ENCODE measurements at regions not wholly inside any gene's neighbourhood (a gene's known extent, or its start where the extent isn't known, plus 50 kb on each side); places are given as distances from the start of the nearest gene placed in this dataset.

DNA sequence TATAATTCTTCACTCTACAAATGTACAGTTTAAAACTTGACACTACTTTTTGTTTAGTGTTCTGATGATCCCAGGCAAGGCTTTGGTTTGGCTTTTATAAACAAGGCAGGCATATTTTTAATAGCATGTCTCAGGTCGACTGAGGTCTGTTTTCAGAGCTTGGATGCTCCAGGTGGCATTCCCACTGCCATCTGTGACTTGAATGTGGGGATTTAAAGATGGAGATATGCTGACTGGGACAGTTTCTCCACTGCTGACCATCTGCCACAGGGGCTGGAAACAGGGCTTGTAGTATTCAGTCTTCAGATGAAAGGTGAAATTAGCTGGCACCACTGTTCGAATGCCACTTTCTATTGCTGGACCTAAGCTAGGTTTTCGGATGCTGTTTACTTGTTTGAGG, 1266.2 kb upstream of the CDH18 start:
- no peak overlapping the region for H3K4me3 ChIP-seq (ENCODE audit: low read length)
- no peak for TF ChIP-seq ZNF274 (IDR thresholded peaks at IDR 0.05; ENCODE audit: low read depth, low read length)

- TF ChIP-seq ZNF274 (IDR thresholded peaks at IDR 0.05; ENCODE audit: low read depth, low read length), result no peak
These were observed 1257.0 kb upstream of the CDH18 start for GRCh38 chr5:21244982-21245381.

GRCh38 chr5:21238786-21239185, 1250.8 kb upstream of the CDH18 start:
- TF ChIP-seq ZNF274 (IDR thresholded peaks at IDR 0.05; ENCODE audit: low read depth, low read length), result no peak
- H3K4me3 ChIP-seq (ENCODE audit: low read length), result no peak overlapping the region

More at GRCh38 chr5:21244982-21245381, 1257.0 kb upstream of the CDH18 start:
- H3K4me3 ChIP-seq (ENCODE audit: low read length), result no peak overlapping the region

DNA sequence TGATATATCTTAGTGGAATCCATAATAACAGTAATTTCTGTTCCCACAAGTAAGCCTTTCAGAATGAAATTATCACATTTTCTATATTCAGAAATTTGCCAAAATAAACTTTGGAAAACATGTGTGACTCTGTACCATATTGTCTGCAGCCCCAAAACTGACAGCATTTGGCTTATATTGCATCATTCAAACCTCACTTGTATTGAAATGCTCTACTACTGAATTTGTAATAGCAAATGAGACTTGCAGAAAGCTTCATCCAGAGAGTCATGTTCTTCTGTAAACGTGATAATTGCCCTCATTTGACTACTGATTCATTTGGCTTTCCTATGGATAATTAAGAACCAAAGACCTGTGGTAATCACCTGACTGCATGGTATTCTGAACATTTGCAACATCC, 1249.5 kb upstream of the CDH18 start:
- no peak for TF ChIP-seq ZNF274 (IDR thresholded peaks at IDR 0.05; ENCODE audit: low read depth, low read length)
- no peak overlapping the region for H3K4me3 ChIP-seq (ENCODE audit: low read length)

- TF ChIP-seq ZNF274 (IDR thresholded peaks at IDR 0.05; ENCODE audit: low read depth, low read length), result no peak
- H3K4me3 ChIP-seq (ENCODE audit: low read length), result no peak overlapping the region
These were observed 1249.0 kb upstream of the CDH18 start for GRCh38 chr5:21236971-21237427.

- H3K4me3 ChIP-seq (ENCODE audit: low read length), result no peak overlapping the region
- TF ChIP-seq ZNF274 (IDR thresholded peaks at IDR 0.05; ENCODE audit: low read depth, low read length), result no peak
These were observed 1248.1 kb upstream of the CDH18 start for GRCh38 chr5:21236104-21236503.

DNA sequence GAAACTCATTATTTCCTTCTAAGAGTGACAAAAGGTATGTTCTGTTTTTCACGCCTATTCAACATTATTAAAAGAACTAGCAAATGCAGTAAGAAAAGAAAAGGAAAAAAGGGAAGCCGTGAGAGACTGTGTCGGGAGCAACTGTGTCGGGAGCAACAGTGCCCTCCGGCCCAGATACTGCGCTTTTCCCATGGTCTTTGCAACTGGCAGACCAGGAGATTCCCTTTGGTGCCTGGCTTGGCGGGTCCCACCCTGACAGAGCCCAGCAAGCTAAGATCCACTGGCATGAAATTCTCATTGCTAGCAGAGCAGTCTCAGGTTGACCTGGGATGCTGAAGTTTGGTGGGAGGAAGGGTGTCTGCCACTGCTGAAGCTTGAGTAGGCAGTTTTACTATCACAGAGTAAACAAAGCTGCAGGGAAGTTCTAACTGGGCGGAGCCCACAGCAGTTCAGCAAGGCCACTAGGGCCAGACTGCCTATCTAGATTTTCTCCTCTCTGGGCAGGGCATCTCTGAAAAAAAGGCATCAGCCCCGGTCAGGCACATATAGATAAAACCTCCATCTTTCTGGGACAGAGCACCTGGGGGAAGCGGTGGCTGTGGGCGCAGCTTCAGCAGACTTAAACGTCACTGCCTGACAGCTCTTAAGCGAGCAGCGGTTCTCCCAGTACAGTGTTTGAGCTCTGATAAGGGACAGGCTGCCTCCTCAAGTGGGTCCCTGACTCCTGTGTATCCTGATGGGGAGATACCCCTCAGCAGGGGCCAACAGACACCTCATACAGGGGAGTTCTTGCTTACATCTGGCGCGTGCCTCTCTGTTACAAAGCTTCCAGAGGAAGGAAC, 1237.4 kb upstream of the CDH18 start:
- no peak overlapping the region for H3K4me3 ChIP-seq (ENCODE audit: low read length)
- TF ChIP-seq ZNF274 (IDR thresholded peaks at IDR 0.05; ENCODE audit: low read depth, low read length), result no peak

DNA sequence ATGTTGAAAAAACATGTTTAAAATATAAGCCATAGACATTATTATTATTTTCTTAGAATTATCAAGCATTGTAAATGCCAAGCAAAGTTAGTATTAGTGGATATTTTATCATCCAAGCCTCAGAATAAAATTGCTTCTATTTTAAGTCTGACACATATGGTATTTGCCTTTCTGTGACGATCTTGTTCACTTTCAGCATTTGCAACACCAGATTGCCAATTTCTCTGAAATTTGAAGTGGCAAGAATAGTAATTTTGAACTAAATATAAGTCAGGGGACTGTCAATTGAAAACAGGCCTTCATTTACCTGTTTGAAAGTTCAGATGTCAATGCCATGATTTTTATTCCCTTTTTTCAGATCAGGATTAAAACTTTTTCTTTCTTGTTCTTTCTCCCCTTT, 1233.6 kb upstream of the CDH18 start:
- TF ChIP-seq ZNF274 (IDR thresholded peaks at IDR 0.05; ENCODE audit: low read depth, low read length), result no peak
- H3K4me3 ChIP-seq (ENCODE audit: low read length), result no peak overlapping the region

DNA sequence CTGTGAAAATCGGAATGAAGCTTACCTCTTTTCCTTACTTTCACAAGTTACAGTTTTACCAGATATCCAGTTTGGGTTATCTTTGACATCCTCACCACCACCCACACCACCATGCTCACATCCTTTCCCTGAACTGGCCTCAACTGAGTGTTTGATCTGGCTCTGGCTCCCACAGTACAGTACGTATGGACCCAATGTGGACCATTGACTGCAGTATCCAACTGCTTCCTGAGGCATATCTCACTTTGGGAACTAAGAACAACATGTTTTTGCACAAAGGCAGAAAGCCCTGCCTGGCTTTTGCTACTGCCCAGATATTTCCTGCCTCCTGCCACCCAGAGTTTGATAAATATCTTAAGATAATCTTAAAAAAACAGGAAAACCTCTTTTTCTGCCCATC, 1232.0 kb upstream of the CDH18 start:
- H3K4me3 ChIP-seq (ENCODE audit: low read length), result no peak overlapping the region
- TF ChIP-seq ZNF274 (IDR thresholded peaks at IDR 0.05; ENCODE audit: low read depth, low read length), result no peak

GRCh38 chr5:21219251-21219650, 1231.3 kb upstream of the CDH18 start:
- TF ChIP-seq ZNF274 (IDR thresholded peaks at IDR 0.05; ENCODE audit: low read depth, low read length), result no peak
- H3K4me3 ChIP-seq (ENCODE audit: low read length), result no peak overlapping the region

DNA sequence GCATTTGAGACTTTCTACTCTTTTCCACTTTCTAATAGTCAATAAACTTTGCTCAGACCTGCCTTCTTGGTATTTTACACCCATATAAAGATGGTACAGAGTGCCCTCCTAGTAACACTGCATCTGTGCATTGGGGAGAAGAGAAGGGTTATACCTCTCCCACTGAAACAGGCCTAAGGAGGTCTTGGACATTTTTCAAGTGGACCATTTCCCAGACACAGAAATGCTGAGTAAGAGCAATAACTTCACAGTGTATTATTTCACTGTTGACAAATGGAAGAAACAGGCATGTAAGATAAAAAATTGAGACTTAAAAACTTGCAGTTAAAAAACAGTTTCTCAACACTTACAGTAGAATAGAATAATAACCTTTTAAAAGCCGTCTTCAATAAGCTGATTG, 1224.0 kb upstream of the CDH18 start:
- H3K4me3 ChIP-seq (ENCODE audit: low read length), result no peak overlapping the region
- no peak for TF ChIP-seq ZNF274 (IDR thresholded peaks at IDR 0.05; ENCODE audit: low read depth, low read length)

GRCh38 chr5:21209409-21209808, 1221.4 kb upstream of the CDH18 start:
- H3K4me3 ChIP-seq (ENCODE audit: low read length), result no peak overlapping the region
- TF ChIP-seq ZNF274 (IDR thresholded peaks at IDR 0.05; ENCODE audit: low read depth, low read length), result no peak

- TF ChIP-seq ZNF274 (IDR thresholded peaks at IDR 0.05; ENCODE audit: low read depth, low read length), result no peak
- no peak overlapping the region for H3K4me3 ChIP-seq (ENCODE audit: low read length)
These were observed 1211.1 kb upstream of the CDH18 start for GRCh38 chr5:21199087-21199486.

DNA sequence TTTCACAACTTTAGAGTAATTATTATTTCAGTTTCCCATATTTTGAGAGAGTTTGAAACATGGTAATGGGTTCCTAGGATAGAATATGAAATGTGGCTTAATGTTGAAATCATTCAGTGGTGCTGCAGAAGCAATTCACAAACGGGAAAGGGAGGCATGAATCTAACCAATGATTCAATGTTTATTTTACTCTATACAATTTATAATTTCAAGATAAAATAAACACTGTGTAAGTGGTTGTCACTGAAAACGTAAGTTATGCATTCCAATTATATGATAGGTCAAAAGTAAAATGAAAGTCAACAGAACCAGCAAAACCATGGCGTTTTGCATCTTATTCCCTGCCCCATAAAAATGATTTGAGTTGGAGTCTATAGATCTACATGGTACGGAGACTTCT, 1207.1 kb upstream of the CDH18 start:
- no peak for TF ChIP-seq ZNF274 (IDR thresholded peaks at IDR 0.05; ENCODE audit: low read depth, low read length)
- no peak overlapping the region for H3K4me3 ChIP-seq (ENCODE audit: low read length)

GRCh38 chr5:21185536-21185935, 1197.5 kb upstream of the CDH18 start:
- no peak for TF ChIP-seq ZNF274 (IDR thresholded peaks at IDR 0.05; ENCODE audit: low read depth, low read length)
- no peak overlapping the region for H3K4me3 ChIP-seq (ENCODE audit: low read length)

GRCh38 chr5:21184581-21184980, 1196.6 kb upstream of the CDH18 start:
- H3K4me3 ChIP-seq (ENCODE audit: low read length), result no peak overlapping the region
- no peak for TF ChIP-seq ZNF274 (IDR thresholded peaks at IDR 0.05; ENCODE audit: low read depth, low read length)
